Smooth muscle cell (in vitro differentiated cells): ENCODE measurements at regions not wholly inside any gene's neighbourhood (a gene's known extent, or its start where the extent isn't known, plus 50 kb on each side); places are given as distances from the start of the nearest gene placed in this dataset. TPM values are rescaled to one million over a fixed set of nuclear protein-coding genes. Genes with fewer than 3 reads are reported as not detected.

Experiments
- DNase-seq: peaks from one replicate; lab custom pipeline; 2025; ENCODE audit not compliant: unreplicated experiment; lab: John Stamatoyannopoulos, UW
- H2AFZ ChIP-seq: fragments of 200-600 bp; sonication (generic); 2 replicates; pipeline ENCODE4 v1.6.0; 2016; ENCODE audit warnings: antibody characterized with exemption, low read depth, mild to moderate bottlenecking
- H3F3A ChIP-seq: fragments of 200-600 bp; sonication (generic); 2 replicates; pipeline ENCODE4 v1.6.0; 2017; ENCODE audit warnings: antibody characterized with exemption, low read depth
- H3K27ac ChIP-seq: fragments of 200-600 bp; sonication (generic); 2 replicates; pipeline ENCODE4 v1.5.1; 2016; ENCODE audit warnings: low read depth, mild to moderate bottlenecking
- H3K27me3 ChIP-seq: fragments of 200-600 bp; sonication (generic); 2 replicates; pipeline ENCODE4 v1.6.1; 2016; ENCODE audit warnings: low read depth, mild to moderate bottlenecking
- H3K36me3 ChIP-seq: fragments of 200-600 bp; sonication (generic); 2 replicates; pipeline ENCODE4 v1.5.1; 2016; ENCODE audit warnings: low read depth
- H3K4me1 ChIP-seq: fragments of 200-600 bp; sonication (generic); 2 replicates; pipeline ENCODE4 v1.5.1; 2016; ENCODE audit warnings: low read depth
- H3K4me2 ChIP-seq: fragments of 200-600 bp; sonication (generic); 2 replicates; pipeline ENCODE4 v1.6.0; 2016; ENCODE audit warnings: mild to moderate bottlenecking
- H3K4me3 ChIP-seq: fragments of 200-600 bp; sonication (generic); 2 replicates; pipeline ENCODE4 v1.5.1; 2016; ENCODE audit warnings: mild to moderate bottlenecking
- H3K79me2 ChIP-seq: fragments of 200-600 bp; sonication (generic); 2 replicates; pipeline ENCODE4 v1.6.0; 2016; ENCODE audit warnings: low read depth, mild to moderate bottlenecking
- H3K9ac ChIP-seq: fragments of 200-600 bp; sonication (generic); 2 replicates; pipeline ENCODE4 v1.6.0; 2016; ENCODE audit warnings: low read depth
- H3K9me3 ChIP-seq: fragments of 200-600 bp; sonication (generic); replicated peaks from 2 replicates; pipeline ENCODE4 v1.5.1; 2016; ENCODE audit warnings: low read depth
- H4K20me1 ChIP-seq: fragments of 200-600 bp; sonication (generic); 2 replicates; pipeline ENCODE4 v1.6.0; 2016; ENCODE audit warnings: low read depth
- CTCF ChIP-seq: fragments of 200-600 bp; sonication (generic); IDR thresholded peaks from 2 replicates; pipeline ENCODE4 v1.5.1; 2017; ENCODE audit warnings: borderline replicate concordance, mild to moderate bottlenecking, antibody characterized with exemption; ENCODE audit not compliant: insufficient read depth, poor library complexity, severe bottlenecking
- WGBS: methylation state at CpG from one replicate; pipeline ENCODE4 v1.1.7; 2016; ENCODE audit warnings: low lambda C conversion rate; 5-methylcytosine and 5-hydroxymethylcytosine counted together
- small RNA-seq: library from RNA; depleted of rRNA; stranded (forward); fragments of <200 nt; gene quantifications from one replicate; pipeline ENCODE3, GENCODE V24; 2014

- Histone ChIP-seq H2AFZ (no peak overlapping the region), H3K27ac (no peak overlapping the region), H3K36me3 (no peaks in the 10 kb centered on the region), H3K4me3 (no peak overlapping the region), H3K4me2 (no peak overlapping the region), H3K9me3 (no peaks in the 10 kb centered on the region), H3K9ac (no peak overlapping the region), H3F3A (no peaks in the 10 kb centered on the region), H3K79me2 (no peaks in the 10 kb centered on the region), H3K27me3 (no peaks in the 10 kb centered on the region), H3K4me1 (peaks cover 12% of the 10 kb centered on the region), H4K20me1 (no peaks in the 10 kb centered on the region)
- WGBS, result 89% methylated on average over 1 of the region's 1 CpG
- no peak for DNase-seq
- no peak for TF ChIP-seq CTCF
Measured at GRCh38 chr10:85547460-85548023, 819.1 kb downstream of the GRID1 start.

GRCh38 chr10:85548034-85548433 is 818.6 kb downstream of the GRID1 start:
- H3K27me3 ChIP-seq, result no peaks in the 10 kb centered on the region
- TF ChIP-seq CTCF, result peak; percentile 50
- 61% methylated on average over 2 of the region's 2 CpGs for WGBS
- no peaks in the 10 kb centered on the region for H3K36me3 ChIP-seq
- no peak overlapping the region for H3K4me3 ChIP-seq
- H3K4me1 ChIP-seq, result peaks cover 8% of the 10 kb centered on the region
- no peak overlapping the region for H2AFZ ChIP-seq
- no peaks in the 10 kb centered on the region for H3K79me2 ChIP-seq
- H4K20me1 ChIP-seq, result no peaks in the 10 kb centered on the region
- H3F3A ChIP-seq, result no peaks in the 10 kb centered on the region
- no peak for DNase-seq
- H3K4me2 ChIP-seq, result peak overlapping the region; percentile 2
- H3K27ac ChIP-seq, result peak overlapping the region; percentile 21
- H3K9ac ChIP-seq, result no peak overlapping the region
- H3K9me3 ChIP-seq, result no peaks in the 10 kb centered on the region

Small RNAs in the stretch of these regions (small RNA-seq; reads per million reads assigned to genes)
- not detected for gene RNU6-325P
